Endothelial cell of umbilical vein (primary cell): ENCODE measurements at regions not wholly inside any gene's neighbourhood (a gene's known extent, or its start where the extent isn't known, plus 50 kb on each side); places are given as distances from the start of the nearest gene placed in this dataset.

ENCODE experiments used
- BruUV-seq: library from RNA; stranded (reverse); fragments of 400-500 nt; replicated peaks from 2 replicates; lab custom pipeline; 2021; lab: Mats Ljungman, UMichigan
- CTCF ChIA-PET: fragments of 300-600, 350-600 bp; sonication (Branson Sonifier 250); formaldehyde crosslinking; loops from one replicate; lab custom pipeline; 2021; ENCODE audit warnings: antibody characterized with exemption, inconsistent platforms; lab: Charles Lee
- POLR2A ChIA-PET: fragments of 300-600, 350-600 bp; sonication (Branson Sonifier 250); formaldehyde crosslinking; loops from one replicate; lab custom pipeline; 2021; ENCODE audit warnings: antibody characterized with exemption, inconsistent platforms; lab: Charles Lee
- DNase-seq: peaks from one replicate; pipeline ENCODE4 v3.0.0-alpha.2; 2011; ENCODE audit warnings: low read depth, low spot score
- FAIRE-seq: peaks from 2 replicates; lab custom pipeline; 2011; peaks lifted over from hg19 to GRCh38; lab: Jason Lieb, UNC
- H2AFZ ChIP-seq: 2 replicates; pipeline ENCODE4 v1.6.0; 2012; ENCODE audit warnings: low read depth, low read length, control low read depth, inconsistent platforms
- H3K27ac ChIP-seq: 2 replicates; pipeline ENCODE4 v1.5.1; 2011; ENCODE audit warnings: low read depth, mild to moderate bottlenecking, control low read depth, low read length, moderate library complexity; ENCODE audit not compliant: insufficient read depth
- H3K27me3 ChIP-seq, 2 experiments: 2 replicates each; pipeline versions ENCODE4 v1.6.0 to v1.6.1; 2011; ENCODE audit warnings: low read length in 2 of 2, mixed read lengths in 1 of 2; ENCODE audit not compliant: control insufficient read depth in 2 of 2, insufficient read depth in 2 of 2
- H3K36me3 ChIP-seq, 2 experiments: 2 replicates in 1 of 2; 3 replicates in 1 of 2; pipeline ENCODE4 v1.5.1; 2011; ENCODE audit warnings: low read length in 2 of 2, mild to moderate bottlenecking in 1 of 2, moderate library complexity in 1 of 2; ENCODE audit not compliant: control insufficient read depth in 2 of 2, insufficient read depth in 2 of 2; ENCODE audit errors: extremely low read depth in 1 of 2
- H3K4me1 ChIP-seq: 3 replicates; pipeline ENCODE4 v1.5.1; 2011; ENCODE audit warnings: mild to moderate bottlenecking, low read length; ENCODE audit not compliant: control insufficient read depth, insufficient read depth; ENCODE audit errors: extremely low read depth
- H3K4me2 ChIP-seq: 2 replicates; pipeline ENCODE4 v1.6.1; 2011; ENCODE audit warnings: low read length, control low read depth, mixed read lengths; ENCODE audit not compliant: insufficient read depth
- H3K4me3 ChIP-seq, 3 experiments: fragments of 200-600 bp in 1 of 3; sonication (generic), shearing (Covaris generic) in 1 of 3; replicated peaks in 1 of 3; 2 replicates each; pipeline ENCODE4 v1.5.1; 2011 to 2016; ENCODE audit warnings: control low read depth in 3 of 3, low read length in 3 of 3, mild to moderate bottlenecking in 2 of 3, inconsistent platforms in 1 of 3, low read depth in 1 of 3, moderate library complexity in 1 of 3; ENCODE audit not compliant: insufficient read depth in 1 of 3
- H3K79me2 ChIP-seq: 2 replicates; pipeline ENCODE4 v1.6.0; 2012; ENCODE audit warnings: low read length, inconsistent platforms; ENCODE audit not compliant: control insufficient read depth, insufficient read depth
- H3K9ac ChIP-seq: replicated peaks from 2 replicates; pipeline ENCODE3; 2011; ENCODE audit warnings: low read length, control low read depth; ENCODE audit not compliant: insufficient read depth; ENCODE audit errors: extremely low read depth
- H3K9me1 ChIP-seq: replicated peaks from 3 replicates; pipeline ENCODE4 v1.6.0; 2011; ENCODE audit warnings: mild to moderate bottlenecking, low read length; ENCODE audit not compliant: control insufficient read depth, insufficient read depth; ENCODE audit errors: extremely low read depth
- H3K9me3 ChIP-seq: replicated peaks from 2 replicates; pipeline ENCODE4 v1.5.1; 2012; ENCODE audit warnings: low read length, inconsistent platforms; ENCODE audit not compliant: control insufficient read depth, insufficient read depth
- H4K20me1 ChIP-seq: replicated peaks from 2 replicates; pipeline ENCODE3; 2011; ENCODE audit warnings: mild to moderate bottlenecking, low read length; ENCODE audit not compliant: control insufficient read depth, insufficient read depth; ENCODE audit errors: extremely low read depth
- EZH2 ChIP-seq: IDR thresholded peaks from 2 replicates; pipeline ENCODE4 v1.6.1; 2012; ENCODE audit warnings: borderline replicate concordance, low read depth, mild to moderate bottlenecking, moderate library complexity, low read length, inconsistent platforms; ENCODE audit not compliant: severe bottlenecking
- FOS ChIP-seq: IDR thresholded peaks from 2 replicates; pipeline ENCODE4 v1.6.1; 2011; ENCODE audit warnings: mild to moderate bottlenecking, low read length, moderate library complexity, borderline replicate concordance; ENCODE audit not compliant: insufficient read depth
- GATA2 ChIP-seq: IDR thresholded peaks from 2 replicates; pipeline ENCODE4 v1.7.0; 2011; ENCODE audit warnings: low read depth, mild to moderate bottlenecking, moderate library complexity, mixed read lengths, low read length; ENCODE audit not compliant: insufficient read length, insufficient read depth
- JUN ChIP-seq: IDR thresholded peaks from 2 replicates; pipeline ENCODE4 v1.6.1; 2011; ENCODE audit warnings: borderline replicate concordance, low read depth; ENCODE audit not compliant: insufficient read length, insufficient read depth
- MYC ChIP-seq: IDR thresholded peaks from one replicate; pipeline ENCODE4 v1.6.1; 2011; ENCODE audit warnings: mild to moderate bottlenecking, low read depth, low read length
- POLR2A ChIP-seq: IDR thresholded peaks from 2 replicates; pipeline ENCODE4 v1.6.1; 2012; ENCODE audit warnings: low read depth, mild to moderate bottlenecking, control low read depth, low read length
- POLR2AphosphoS5 ChIP-seq: IDR thresholded peaks from 2 replicates; pipeline ENCODE4 v1.6.1; 2012; ENCODE audit warnings: low read depth, mild to moderate bottlenecking, control low read depth, low read length, moderate library complexity; ENCODE audit not compliant: insufficient read depth
- dilution Hi-C: fragments of 300-500 bp; cut with MboI; formaldehyde crosslinking; loops from one replicate; pipeline ENCODE4 v1.15.0; 2019; ENCODE audit warnings: low sequenced_read_pairs; ENCODE audit not compliant: extremely low pct_ligation_motif_present
- intact Hi-C: fragments of 100-400 bp; cut with micrococcal nuclease; formaldehyde crosslinking; loops from one replicate; pipeline ENCODE4 v1.10.0; 2022
- TF ChIP-seq, protein P1 (sequence below), 2 donors: IDR thresholded peaks; 1 replicate in 1 of 2; 2 replicates in 1 of 2; pipeline ENCODE4 v1.5.1; 2011; ENCODE audit warnings: low read length in 2 of 2, mild to moderate bottlenecking in 2 of 2, moderate library complexity in 2 of 2, control low read depth in 1 of 2, inconsistent platforms in 1 of 2, low read depth in 1 of 2; ENCODE audit not compliant: insufficient read depth in 1 of 2; ENCODE audit errors: extremely low read depth in 1 of 2

DNA sequence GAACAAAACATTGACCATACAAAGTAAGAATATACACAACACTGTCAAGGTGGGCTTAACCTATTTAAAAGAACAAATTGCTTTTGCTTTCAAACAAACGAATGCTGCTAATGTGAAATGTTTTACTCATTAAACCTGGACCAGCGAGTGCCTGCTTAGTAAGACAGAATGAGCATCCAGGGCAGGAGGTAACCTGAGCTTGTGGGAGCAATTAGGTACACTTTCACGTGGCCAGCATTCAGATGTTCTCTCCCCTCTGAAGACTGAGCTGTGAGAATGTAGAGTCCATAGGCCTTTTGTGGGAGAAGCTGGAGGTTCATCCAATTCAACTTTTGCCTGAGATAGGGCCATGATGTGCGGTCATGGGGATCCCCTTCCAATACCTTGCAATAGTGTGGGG lies 266.5 kb downstream of the TSN start:
- no peaks in the 10 kb centered on the region for H3K9me1 ChIP-seq
- intact Hi-C loops: no loop called here

DNA sequence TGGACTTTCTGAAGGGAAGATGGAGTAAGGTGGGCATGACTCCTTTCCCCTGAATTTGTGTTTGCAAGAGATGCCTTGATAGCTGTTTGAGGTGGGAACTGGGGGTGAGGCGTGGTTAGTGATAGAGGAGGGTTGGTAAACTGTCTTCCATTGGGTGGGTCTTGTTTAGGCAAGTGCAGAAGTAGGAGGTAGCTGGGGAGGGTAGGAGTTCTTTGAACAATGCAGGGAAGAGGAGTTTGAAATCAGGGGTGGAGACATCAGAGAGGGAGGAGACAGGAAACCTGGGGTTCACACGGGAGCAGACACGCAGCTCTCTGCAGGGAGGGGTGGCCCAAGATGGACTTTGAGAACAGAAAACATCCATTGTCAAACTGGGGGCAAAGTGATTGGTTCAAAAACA lies 267.1 kb downstream of the TSN start:
- CTCF ChIA-PET: no interaction called here
- intact Hi-C loops: no loop called here
- no peak overlapping the region for H3K4me3 ChIP-seq
- no peaks in the 10 kb centered on the region for H4K20me1 ChIP-seq
- H3K27me3 ChIP-seq: no peaks in the 10 kb centered on the region
- H3K4me2 ChIP-seq: no peak overlapping the region
- no peak overlapping the region for H3K27ac ChIP-seq
- H3K9me3 ChIP-seq: no peaks in the 10 kb centered on the region
- H3K9me1 ChIP-seq: no peaks in the 10 kb centered on the region
- POLR2A ChIA-PET: no interaction called here
- dilution Hi-C loops: no loop called here
- FAIRE-seq: no peak
- no peaks in the 10 kb centered on the region for H3K36me3 ChIP-seq
- DNase-seq: no peak
- H3K4me1 ChIP-seq: no peaks in the 10 kb centered on the region
- H2AFZ ChIP-seq: no peak overlapping the region
- no TSS peak for BruUV-seq
- no peaks in the 10 kb centered on the region for H3K79me2 ChIP-seq
- H3K9ac ChIP-seq: no peak overlapping the region
- no peak for TF ChIP-seq FOS
- TF ChIP-seq GATA2: no peak
- TF ChIP-seq EZH2: no peak
- no peak for TF ChIP-seq JUN
- TF ChIP-seq, protein P1, sequence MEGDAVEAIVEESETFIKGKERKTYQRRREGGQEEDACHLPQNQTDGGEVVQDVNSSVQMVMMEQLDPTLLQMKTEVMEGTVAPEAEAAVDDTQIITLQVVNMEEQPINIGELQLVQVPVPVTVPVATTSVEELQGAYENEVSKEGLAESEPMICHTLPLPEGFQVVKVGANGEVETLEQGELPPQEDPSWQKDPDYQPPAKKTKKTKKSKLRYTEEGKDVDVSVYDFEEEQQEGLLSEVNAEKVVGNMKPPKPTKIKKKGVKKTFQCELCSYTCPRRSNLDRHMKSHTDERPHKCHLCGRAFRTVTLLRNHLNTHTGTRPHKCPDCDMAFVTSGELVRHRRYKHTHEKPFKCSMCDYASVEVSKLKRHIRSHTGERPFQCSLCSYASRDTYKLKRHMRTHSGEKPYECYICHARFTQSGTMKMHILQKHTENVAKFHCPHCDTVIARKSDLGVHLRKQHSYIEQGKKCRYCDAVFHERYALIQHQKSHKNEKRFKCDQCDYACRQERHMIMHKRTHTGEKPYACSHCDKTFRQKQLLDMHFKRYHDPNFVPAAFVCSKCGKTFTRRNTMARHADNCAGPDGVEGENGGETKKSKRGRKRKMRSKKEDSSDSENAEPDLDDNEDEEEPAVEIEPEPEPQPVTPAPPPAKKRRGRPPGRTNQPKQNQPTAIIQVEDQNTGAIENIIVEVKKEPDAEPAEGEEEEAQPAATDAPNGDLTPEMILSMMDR (IDR thresholded peaks at IDR 0.05; ENCODE audit: extremely low read depth in 1 of 2, insufficient read depth in 1 of 2, low read depth in 1 of 2, low read length in 2 of 2): no peak
- no peak for TF ChIP-seq MYC
- TF ChIP-seq POLR2AphosphoS5: no peak

More for the DNA sequence above, 266.5 kb downstream of the TSN start:
- Histone ChIP-seq H3K79me2 (no peaks in the 10 kb centered on the region), H3K27me3 (no peaks in the 10 kb centered on the region), H3K36me3 (no peaks in the 10 kb centered on the region), H4K20me1 (no peaks in the 10 kb centered on the region), H3K4me1 (no peaks in the 10 kb centered on the region), H3K9me3 (no peaks in the 10 kb centered on the region), H3K27ac (no peak overlapping the region), H2AFZ (no peak overlapping the region), H3K4me3 (no peak overlapping the region), H3K9ac (no peak overlapping the region), H3K4me2 (no peak overlapping the region)
- DNase-seq (no peak), FAIRE-seq (no peak)
- ChIA-PET POLR2A (no interaction called here), CTCF (no interaction called here)
- dilution Hi-C loops: no loop called here
- no TSS peak for BruUV-seq
- TF ChIP-seq POLR2A (no peak), GATA2 (no peak), FOS (no peak)
- TF ChIP-seq, protein P1 (IDR thresholded peaks at IDR 0.05; ENCODE audit: extremely low read depth in 1 of 2, insufficient read depth in 1 of 2, low read depth in 1 of 2, low read length in 2 of 2): no peak
